GM12865 (cell line): ENCODE measurements at regions not wholly inside any gene's neighbourhood (a gene's known extent, or its start where the extent isn't known, plus 50 kb on each side); places are given as distances from the start of the nearest gene placed in this dataset.

ENCODE experiments used
- DNase-seq: peaks from one replicate; pipeline ENCODE4 v3.0.0; 2010; ENCODE audit warnings: low read depth
- H3K4me3 ChIP-seq: 2 replicates; pipeline ENCODE4 v1.5.1; 2011; ENCODE audit warnings: mild to moderate bottlenecking, low read depth, low read length, control low read depth
- TF ChIP-seq, protein P1 (sequence below): IDR thresholded peaks from 2 replicates; pipeline ENCODE4 v1.5.1; 2011; ENCODE audit warnings: low read length, control low read depth, low read depth, inconsistent platforms; ENCODE audit not compliant: insufficient read depth; ENCODE audit errors: missing control alignments

- TF ChIP-seq, protein P1, sequence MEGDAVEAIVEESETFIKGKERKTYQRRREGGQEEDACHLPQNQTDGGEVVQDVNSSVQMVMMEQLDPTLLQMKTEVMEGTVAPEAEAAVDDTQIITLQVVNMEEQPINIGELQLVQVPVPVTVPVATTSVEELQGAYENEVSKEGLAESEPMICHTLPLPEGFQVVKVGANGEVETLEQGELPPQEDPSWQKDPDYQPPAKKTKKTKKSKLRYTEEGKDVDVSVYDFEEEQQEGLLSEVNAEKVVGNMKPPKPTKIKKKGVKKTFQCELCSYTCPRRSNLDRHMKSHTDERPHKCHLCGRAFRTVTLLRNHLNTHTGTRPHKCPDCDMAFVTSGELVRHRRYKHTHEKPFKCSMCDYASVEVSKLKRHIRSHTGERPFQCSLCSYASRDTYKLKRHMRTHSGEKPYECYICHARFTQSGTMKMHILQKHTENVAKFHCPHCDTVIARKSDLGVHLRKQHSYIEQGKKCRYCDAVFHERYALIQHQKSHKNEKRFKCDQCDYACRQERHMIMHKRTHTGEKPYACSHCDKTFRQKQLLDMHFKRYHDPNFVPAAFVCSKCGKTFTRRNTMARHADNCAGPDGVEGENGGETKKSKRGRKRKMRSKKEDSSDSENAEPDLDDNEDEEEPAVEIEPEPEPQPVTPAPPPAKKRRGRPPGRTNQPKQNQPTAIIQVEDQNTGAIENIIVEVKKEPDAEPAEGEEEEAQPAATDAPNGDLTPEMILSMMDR, result no peak
- no peak for DNase-seq
- H3K4me3 ChIP-seq, result no peak overlapping the region
Measured at GRCh38 chr2:147621656-147622197, 223.1 kb upstream of the ACVR2A start.

- no peak for DNase-seq
- TF ChIP-seq, protein P1, result no peak
- H3K4me3 ChIP-seq, result no peak overlapping the region
Measured at GRCh38 chr2:147619808-147620207, 225.0 kb upstream of the ACVR2A start.

- H3K4me3 ChIP-seq, result no peak overlapping the region
- DNase-seq, result no peak
- TF ChIP-seq, protein P1, result no peak
Measured at GRCh38 chr2:147615726-147616125, 229.1 kb upstream of the ACVR2A start.

DNA sequence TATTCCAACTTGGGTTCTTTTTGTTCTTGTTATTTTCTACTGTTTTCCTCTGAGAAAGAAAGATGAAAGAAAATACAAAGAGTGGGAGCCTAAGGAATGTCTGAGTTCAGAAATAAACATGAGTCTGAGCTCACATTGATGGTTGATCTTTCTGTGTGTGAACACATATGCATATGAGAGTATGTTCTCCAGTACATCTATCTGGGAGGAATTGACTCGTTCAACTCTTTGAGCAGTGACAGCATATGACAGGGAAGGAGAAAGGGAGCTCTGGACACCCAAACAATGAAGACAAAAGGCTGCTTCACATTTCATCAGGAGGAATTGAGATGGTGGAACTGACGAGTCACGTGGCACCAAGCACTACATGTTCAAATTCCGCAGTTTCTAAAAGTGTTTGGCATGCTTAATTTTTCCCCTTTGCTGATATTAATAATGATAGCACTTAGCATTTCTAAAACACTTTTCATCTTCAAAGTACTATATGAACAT is 229.8 kb upstream of the ACVR2A start:
- no peak overlapping the region for H3K4me3 ChIP-seq

DNA sequence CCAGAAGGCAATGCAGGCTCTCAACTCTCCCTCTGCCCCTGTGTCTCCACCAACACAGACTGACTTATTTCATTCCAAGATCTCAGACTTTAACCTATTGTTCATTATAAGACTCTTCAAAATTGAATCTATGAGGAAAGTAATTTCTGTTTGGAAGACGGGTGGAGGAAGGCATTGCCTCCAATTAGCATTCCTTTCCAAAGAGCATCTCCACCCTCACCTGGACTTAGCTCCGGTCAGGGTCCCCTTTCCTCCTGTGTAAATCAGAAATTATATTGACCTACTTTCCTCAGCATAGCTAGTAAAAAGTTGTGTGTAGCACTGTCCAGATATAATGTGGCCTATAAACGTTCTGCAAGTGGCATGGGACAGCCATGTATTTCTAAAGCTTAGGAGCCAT is 230.4 kb upstream of the ACVR2A start:
- no peak overlapping the region for H3K4me3 ChIP-seq
- no peak for DNase-seq
- TF ChIP-seq, protein P1, result no peak

More for the DNA sequence above, 229.8 kb upstream of the ACVR2A start:
- DNase-seq, result no peak
- TF ChIP-seq, protein P1, result no peak

DNA sequence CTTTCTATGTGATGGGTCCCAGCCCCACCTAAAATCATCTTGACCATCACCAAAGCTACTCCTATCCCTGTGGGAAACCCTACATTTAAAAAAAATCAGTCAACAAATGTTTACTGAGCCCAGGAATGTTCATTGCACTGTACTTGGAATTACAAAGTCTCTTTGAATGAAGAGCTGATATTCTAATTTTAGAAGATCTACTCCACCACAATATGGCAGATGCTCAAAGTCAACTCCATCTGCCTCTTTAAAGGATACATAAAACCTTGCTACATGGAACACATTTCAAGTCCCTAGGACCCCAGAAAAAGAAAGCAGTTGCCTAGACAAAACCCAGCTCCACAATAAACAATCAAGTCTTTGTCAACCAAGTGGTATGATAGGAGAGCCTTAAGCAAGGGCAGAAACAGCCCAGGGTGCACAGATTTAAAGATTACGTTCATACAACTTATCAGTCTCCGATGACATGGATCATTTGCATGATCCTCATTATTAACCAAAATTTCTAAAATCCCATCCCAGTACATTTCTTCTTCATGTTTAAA is 234.3 kb upstream of the ACVR2A start:
- TF ChIP-seq, protein P1, result no peak
- H3K4me3 ChIP-seq, result no peak overlapping the region
- no peak for DNase-seq

GRCh38 chr2:147609301-147609700 is 235.5 kb upstream of the ACVR2A start:
- TF ChIP-seq, protein P1, result no peak
- DNase-seq, result no peak
- no peak overlapping the region for H3K4me3 ChIP-seq
